OCI-LY7 (cell line): ENCODE measurements at regions not wholly inside any gene's neighbourhood (a gene's known extent, or its start where the extent isn't known, plus 50 kb on each side); places are given as distances from the start of the nearest gene placed in this dataset.

ENCODE experiments used
- BruUV-seq: library from RNA; stranded (reverse); fragments of 400-500 nt; replicated peaks from 2 replicates; lab custom pipeline; 2021; lab: Mats Ljungman, UMichigan
- CTCF ChIA-PET: fragments of 300-600 bp; sonication (Branson Sonifier 250); formaldehyde crosslinking; loops from one replicate; lab custom pipeline; 2022; ENCODE audit warnings: antibody characterized with exemption; ENCODE audit not compliant: unreplicated experiment; lab: Charles Lee
- POLR2A ChIA-PET: fragments of 300-600 bp; sonication (Branson Sonifier 250); formaldehyde crosslinking; loops from one replicate; lab custom pipeline; 2022; ENCODE audit warnings: antibody characterized with exemption; lab: Charles Lee
- DNase-seq: peaks from one replicate; pipeline ENCODE4 v3.0.0-alpha.2; 2015; ENCODE audit warnings: low spot score
- H2AFZ ChIP-seq: fragments of 200-600 bp; sonication (generic), shearing (Covaris generic); 2 replicates; pipeline ENCODE4 v1.6.1; 2014; ENCODE audit warnings: mild to moderate bottlenecking, antibody characterized with exemption, low read length, moderate library complexity
- H3K27ac ChIP-seq: fragments of 200-600 bp; sonication (generic); 2 replicates; pipeline ENCODE4 v1.5.1; 2014; ENCODE audit warnings: mixed run types, low read depth, mild to moderate bottlenecking, moderate library complexity, low read length, inconsistent platforms; ENCODE audit not compliant: poor library complexity, severe bottlenecking
- H3K36me3 ChIP-seq: fragments of 200-600 bp; sonication (generic); 2 replicates; pipeline ENCODE4 v1.6.1; 2014; ENCODE audit warnings: mild to moderate bottlenecking, antibody characterized with exemption, low read length, moderate library complexity, mixed read lengths; ENCODE audit not compliant: insufficient read depth
- H3K4me1 ChIP-seq: fragments of 200-600 bp; sonication (generic); 2 replicates; pipeline ENCODE4 v1.5.1; 2014; ENCODE audit warnings: mild to moderate bottlenecking, low read length; ENCODE audit not compliant: insufficient read depth, poor library complexity, severe bottlenecking
- H3K4me2 ChIP-seq: fragments of 200-600 bp; sonication (generic); 2 replicates; pipeline ENCODE4 v1.6.1; 2014; ENCODE audit warnings: mild to moderate bottlenecking, low read length
- H3K4me3 ChIP-seq: fragments of 200-600 bp; sonication (generic); 2 replicates; pipeline ENCODE4 v1.5.1; 2014; ENCODE audit warnings: mild to moderate bottlenecking, low read depth, low read length; ENCODE audit not compliant: poor library complexity, severe bottlenecking
- H3K79me2 ChIP-seq: fragments of 200-600 bp; sonication (generic); 2 replicates; pipeline ENCODE4 v1.6.1; 2016; ENCODE audit warnings: low read depth, mild to moderate bottlenecking, low read length, moderate library complexity, mixed read lengths; ENCODE audit not compliant: insufficient read depth
- H3K9me2 ChIP-seq: fragments of 200-600 bp; sonication (generic); 2 replicates; pipeline ENCODE4 v1.6.1; 2016; ENCODE audit warnings: mild to moderate bottlenecking, low read length, mixed read lengths; ENCODE audit not compliant: insufficient read depth
- H3K9me3 ChIP-seq: fragments of 200-600 bp; sonication (generic); 2 replicates; pipeline ENCODE4 v1.6.1; 2014; ENCODE audit warnings: mild to moderate bottlenecking, mixed run types, low read length, mixed read lengths
- H4K20me1 ChIP-seq: fragments of 200-600 bp; sonication (generic); 2 replicates; pipeline ENCODE4 v1.6.1; 2014; ENCODE audit warnings: mild to moderate bottlenecking, antibody characterized with exemption, low read length, moderate library complexity, mixed read lengths; ENCODE audit not compliant: insufficient read depth
- CTCF ChIP-seq: fragments of 200-600 bp; sonication (generic); conservative IDR thresholded peaks from 2 replicates; pipeline ENCODE4 v1.5.1; 2014; ENCODE audit warnings: mild to moderate bottlenecking, antibody characterized with exemption, low read length, moderate library complexity, mixed read lengths
- EZH2phosphoT487 ChIP-seq: fragments of 200-600 bp; sonication (generic); IDR thresholded peaks from 2 replicates; pipeline ENCODE4 v1.6.1; 2018; ENCODE audit warnings: low read depth, borderline replicate concordance, mild to moderate bottlenecking, mixed run types, antibody characterized with exemption, low read length, moderate library complexity, mixed read lengths
- intact Hi-C: fragments of 100-400 bp; cut with micrococcal nuclease; formaldehyde crosslinking; loops from one replicate; pipeline ENCODE4 v1.10.0; 2022; ENCODE audit not compliant: unreplicated experiment

GRCh38 chr1:98216304-98216703 lies 295.5 kb upstream of the DPYD start:
- Histone ChIP-seq H3K79me2 (no peaks in the 10 kb centered on the region), H3K27ac (no peak overlapping the region), H3K9me2 (no peaks in the 10 kb centered on the region), H2AFZ (no peak overlapping the region), H3K4me2 (no peak overlapping the region), H3K4me3 (no peak overlapping the region), H4K20me1 (no peaks in the 10 kb centered on the region), H3K4me1 (no peaks in the 10 kb centered on the region), H3K9me3 (no peaks in the 10 kb centered on the region), H3K36me3 (no peaks in the 10 kb centered on the region)
- POLR2A ChIA-PET: no interaction called here
- no TSS peak for BruUV-seq
- CTCF ChIA-PET: no interaction called here
- intact Hi-C loops: no loop called here
- TF ChIP-seq CTCF (no peak), EZH2phosphoT487 (no peak)
- DNase-seq: no peak

GRCh38 chr1:98211271-98211845 lies 290.5 kb upstream of the DPYD start:
- TF ChIP-seq EZH2phosphoT487 (no peak), CTCF (no peak)

GRCh38 chr1:98210563-98210962 lies 289.7 kb upstream of the DPYD start:
- H3K79me2 ChIP-seq: no peaks in the 10 kb centered on the region
- POLR2A ChIA-PET: no interaction called here

More at GRCh38 chr1:98211271-98211845, 290.5 kb upstream of the DPYD start:
- Histone ChIP-seq H3K79me2 (no peaks in the 10 kb centered on the region), H3K4me1 (no peaks in the 10 kb centered on the region), H4K20me1 (no peaks in the 10 kb centered on the region), H3K4me3 (no peak overlapping the region), H3K27ac (no peak overlapping the region), H3K36me3 (no peaks in the 10 kb centered on the region), H3K4me2 (no peak overlapping the region), H2AFZ (no peak overlapping the region), H3K9me2 (no peaks in the 10 kb centered on the region), H3K9me3 (no peaks in the 10 kb centered on the region)
- POLR2A ChIA-PET: no interaction called here
- intact Hi-C loops: no loop called here
- CTCF ChIA-PET: no interaction called here
- BruUV-seq: no TSS peak
- no peak for DNase-seq

More at GRCh38 chr1:98210563-98210962, 289.7 kb upstream of the DPYD start:
- H3K4me1 ChIP-seq: no peaks in the 10 kb centered on the region
- H3K36me3 ChIP-seq: no peaks in the 10 kb centered on the region
- no peaks in the 10 kb centered on the region for H3K9me3 ChIP-seq
- H3K4me3 ChIP-seq: no peak overlapping the region
- no peaks in the 10 kb centered on the region for H4K20me1 ChIP-seq
- intact Hi-C loops: no loop called here
- no peak overlapping the region for H3K27ac ChIP-seq
- no peaks in the 10 kb centered on the region for H3K9me2 ChIP-seq
- CTCF ChIA-PET: no interaction called here
- H3K4me2 ChIP-seq: no peak overlapping the region
- DNase-seq: no peak
- TF ChIP-seq EZH2phosphoT487: no peak
- no peak for TF ChIP-seq CTCF
- BruUV-seq: no TSS peak
- no peak overlapping the region for H2AFZ ChIP-seq
